Thymus (tissue), 11 donors: ENCODE measurements at regions not wholly inside any gene's neighbourhood (a gene's known extent, or its start where the extent isn't known, plus 50 kb on each side); places are given as distances from the start of the nearest gene placed in this dataset.
A peak's percentile ranks its signal among the peaks of the same experiment; 100 is the strongest.

ENCODE experiments used
- DNase-seq, 9 donors: peaks; one replicate each; pipeline ENCODE4 v3.0.0-alpha.2; 2013; ENCODE audit warnings: low spot score in 9 of 9, low read depth in 6 of 9, missing footprints in 1 of 9
- H3K27ac ChIP-seq, 2 donors: one replicate each; pipeline ENCODE4 v1.5.1; 2013; ENCODE audit warnings: control low read depth in 1 of 2, low read depth in 1 of 2, low read length in 1 of 2, mild to moderate bottlenecking in 1 of 2, moderate library complexity in 1 of 2
- H3K27me3 ChIP-seq, 2 donors: one replicate each; pipeline ENCODE4 v1.5.1; 2013; ENCODE audit warnings: low read length in 1 of 2; ENCODE audit not compliant: control insufficient read depth in 2 of 2, insufficient read depth in 1 of 2
- H3K36me3 ChIP-seq, 2 donors: one replicate each; pipeline ENCODE4 v1.5.1; 2013; ENCODE audit warnings: low read length in 1 of 2, mild to moderate bottlenecking in 1 of 2, moderate library complexity in 1 of 2; ENCODE audit not compliant: control insufficient read depth in 2 of 2, insufficient read depth in 2 of 2
- H3K4me1 ChIP-seq, 2 donors: one replicate each; pipeline ENCODE4 v1.5.1; 2013; ENCODE audit warnings: low read length in 2 of 2; ENCODE audit not compliant: control insufficient read depth in 2 of 2, insufficient read depth in 2 of 2
- H3K4me3 ChIP-seq, 2 donors: one replicate each; pipeline ENCODE4 v1.5.1; 2013; ENCODE audit warnings: low read length in 2 of 2, control low read depth in 1 of 2, mild to moderate bottlenecking in 1 of 2
- H3K9me3 ChIP-seq, 2 donors: one replicate each; pipeline ENCODE4 v1.5.1; 2013; ENCODE audit warnings: low read length in 1 of 2, mild to moderate bottlenecking in 1 of 2; ENCODE audit not compliant: control insufficient read depth in 2 of 2, insufficient read depth in 1 of 2
- WGBS: extraction: QIAGEN DNeasy Blood & Tissue Kit; methylation state at CpG from one replicate; pipeline ENCODE4 v1.1.7; 2013; 5-methylcytosine and 5-hydroxymethylcytosine counted together
- donor health status: healthy.

GRCh38 chr18:52283927-52284326 is 56.1 kb upstream of the DCC start:
- Histone ChIP-seq H3K4me1 (no peaks in the 10 kb centered on the region), H3K4me3 (no peak overlapping the region), H3K27me3 (no peaks in the 10 kb centered on the region), H3K27ac (no peak overlapping the region), H3K9me3 (no peaks in the 10 kb centered on the region), H3K36me3 (no peaks in the 10 kb centered on the region)
- 73% methylated on average over 1 of the region's 1 CpG for WGBS
- DNase-seq: no peak

GRCh38 chr18:52286675-52287074 is 53.3 kb upstream of the DCC start:
- no peaks in the 10 kb centered on the region for H3K27me3 ChIP-seq
- H3K27ac ChIP-seq: no peak overlapping the region
- 91% methylated on average over 6 of the region's 6 CpGs for WGBS
- no peaks in the 10 kb centered on the region for H3K36me3 ChIP-seq
- no peak overlapping the region for H3K4me3 ChIP-seq
- H3K4me1 ChIP-seq: no peaks in the 10 kb centered on the region
- DNase-seq: no peak
- H3K9me3 ChIP-seq: no peaks in the 10 kb centered on the region

GRCh38 chr18:52287151-52287550 is 52.8 kb upstream of the DCC start:
- no peaks in the 10 kb centered on the region for H3K36me3 ChIP-seq

GRCh38 chr18:52288403-52289004 is 51.5 kb upstream of the DCC start:
- peak in 4 of 9 donors; percentile 0 to 11 (median 2) for DNase-seq

More at GRCh38 chr18:52287151-52287550, 52.8 kb upstream of the DCC start:
- no peak for DNase-seq
- no peaks in the 10 kb centered on the region for H3K27me3 ChIP-seq
- no peaks in the 10 kb centered on the region for H3K4me1 ChIP-seq
- H3K4me3 ChIP-seq: no peak overlapping the region
- H3K9me3 ChIP-seq: no peaks in the 10 kb centered on the region
- WGBS: 13% methylated on average over 1 of the region's 1 CpG
- H3K27ac ChIP-seq: no peak overlapping the region

GRCh38 chr18:52289392-52289791 is 50.6 kb upstream of the DCC start:
- no peaks in the 10 kb centered on the region for H3K27me3 ChIP-seq
- H3K4me3 ChIP-seq: no peak overlapping the region
- DNase-seq: no peak
- H3K36me3 ChIP-seq: no peaks in the 10 kb centered on the region
- no peak overlapping the region for H3K27ac ChIP-seq
- no peaks in the 10 kb centered on the region for H3K4me1 ChIP-seq
- no peaks in the 10 kb centered on the region for H3K9me3 ChIP-seq
- 83% methylated on average over 1 of the region's 1 CpG for WGBS

More at GRCh38 chr18:52288403-52289004, 51.5 kb upstream of the DCC start:
- H3K36me3 ChIP-seq: no peaks in the 10 kb centered on the region
- H3K9me3 ChIP-seq: no peaks in the 10 kb centered on the region
- WGBS: 38% methylated on average over 7 of the region's 7 CpGs
- no peaks in the 10 kb centered on the region for H3K4me1 ChIP-seq
- no peak overlapping the region for H3K4me3 ChIP-seq
- no peak overlapping the region for H3K27ac ChIP-seq
- no peaks in the 10 kb centered on the region for H3K27me3 ChIP-seq
